ENCODE measurements at regions not wholly inside any gene's neighbourhood (a gene's known extent, or its start where the extent isn't known, plus 50 kb on each side); places are given as distances from the start of the nearest gene placed in this dataset.

DNA sequence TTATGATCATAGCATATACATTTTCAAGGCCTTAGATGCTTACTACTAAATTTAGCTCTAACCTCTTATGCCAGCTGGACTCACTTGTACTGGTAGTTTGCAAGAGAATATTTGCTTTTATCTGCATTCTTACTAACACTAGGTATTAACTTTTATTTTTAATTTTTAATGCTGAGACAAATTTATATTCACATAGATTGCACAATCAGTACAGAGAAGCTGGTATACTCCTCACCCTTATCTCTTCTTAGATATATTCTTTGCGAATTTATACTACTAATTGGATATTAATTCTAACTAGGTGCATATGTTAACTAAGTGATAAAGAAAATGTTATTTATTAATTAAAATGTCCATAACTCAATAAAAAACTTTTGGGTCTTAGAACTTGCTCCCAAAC, 561.8 kb upstream of the PRMT6 start:
- ATAC-seq = no peak

- no peak for ATAC-seq
Measured at GRCh38 chr1:106498238-106498637, 558.2 kb upstream of the PRMT6 start.

- no peak for ATAC-seq
Measured at GRCh38 chr1:106502659-106503058, 553.8 kb upstream of the PRMT6 start.

- no peak for ATAC-seq
Measured at GRCh38 chr1:106515375-106515774, 541.1 kb upstream of the PRMT6 start.

DNA sequence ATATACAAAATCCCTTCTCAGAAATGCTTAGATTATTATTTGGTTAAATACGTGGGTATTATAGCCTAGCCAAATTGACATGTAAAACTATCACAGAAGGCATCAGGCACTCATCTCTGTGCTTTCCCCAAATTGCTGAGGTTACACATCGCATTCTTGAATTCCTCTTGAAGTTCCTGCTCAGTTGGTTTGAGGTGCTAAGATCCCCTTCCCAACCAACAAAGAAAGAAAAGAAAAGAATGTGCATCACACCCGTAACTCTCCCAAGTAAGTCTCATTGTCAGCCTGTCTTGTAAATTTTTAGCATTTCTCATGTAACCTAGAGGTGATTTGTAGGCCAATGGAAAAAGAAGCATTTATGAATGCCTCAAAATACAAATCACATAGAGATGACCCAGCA, 539.2 kb upstream of the PRMT6 start:
- ATAC-seq = no peak

GRCh38 chr1:106523497-106523896, 533.0 kb upstream of the PRMT6 start:
- no peak for ATAC-seq

DNA sequence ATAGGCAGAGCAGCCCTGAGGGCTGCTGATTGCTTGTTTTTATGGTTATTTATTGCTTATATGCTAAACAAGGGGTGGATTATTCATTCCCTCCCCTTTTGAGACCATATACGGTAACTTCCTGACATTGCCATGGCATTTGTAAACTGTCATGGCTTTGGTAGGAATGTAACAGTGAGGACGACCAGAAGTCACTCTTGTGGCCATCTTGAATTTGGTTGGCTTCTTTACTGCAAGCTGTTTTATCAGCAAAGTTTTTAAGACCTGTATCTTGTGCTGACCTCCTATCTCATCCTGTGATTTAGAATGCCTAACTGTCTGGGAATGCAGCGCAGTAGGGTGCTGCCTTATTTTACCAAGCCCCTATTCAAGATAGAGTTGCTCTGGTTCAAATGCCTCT, 531.8 kb upstream of the PRMT6 start:
- ATAC-seq = no peak

- ATAC-seq = no peak
Measured at GRCh38 chr1:106526650-106527049, 529.8 kb upstream of the PRMT6 start.

GRCh38 chr1:106534612-106535011, 521.9 kb upstream of the PRMT6 start:
- no peak for ATAC-seq

GRCh38 chr1:106536741-106537140, 519.7 kb upstream of the PRMT6 start:
- ATAC-seq = no peak

- ATAC-seq = no peak
Measured at GRCh38 chr1:106548726-106549125, 507.7 kb upstream of the PRMT6 start.

- no peak for ATAC-seq
Measured at GRCh38 chr1:106554294-106554693, 502.2 kb upstream of the PRMT6 start.

DNA sequence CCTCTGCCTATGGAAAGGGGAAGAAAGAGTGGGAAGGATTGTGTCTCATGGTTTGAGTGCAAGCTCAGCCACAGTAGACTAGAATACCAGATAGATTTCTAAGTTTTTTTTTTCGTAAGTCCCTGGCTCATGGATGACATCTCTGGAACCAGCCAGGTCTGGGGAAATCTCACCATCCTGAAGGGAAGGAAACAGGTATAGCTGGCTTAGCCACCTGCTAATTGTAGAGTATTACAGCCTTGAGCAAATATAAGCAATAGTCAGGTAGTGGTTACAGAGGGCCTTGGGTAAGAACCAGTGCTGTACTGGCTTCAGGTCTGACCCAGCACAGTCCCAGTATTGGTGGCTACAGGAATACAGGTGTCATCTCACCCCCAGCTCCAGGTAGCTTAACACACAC, 500.9 kb upstream of the PRMT6 start:
- ATAC-seq = no peak

- no peak for ATAC-seq
Measured at GRCh38 chr1:106564192-106564591, 492.3 kb upstream of the PRMT6 start.

DNA sequence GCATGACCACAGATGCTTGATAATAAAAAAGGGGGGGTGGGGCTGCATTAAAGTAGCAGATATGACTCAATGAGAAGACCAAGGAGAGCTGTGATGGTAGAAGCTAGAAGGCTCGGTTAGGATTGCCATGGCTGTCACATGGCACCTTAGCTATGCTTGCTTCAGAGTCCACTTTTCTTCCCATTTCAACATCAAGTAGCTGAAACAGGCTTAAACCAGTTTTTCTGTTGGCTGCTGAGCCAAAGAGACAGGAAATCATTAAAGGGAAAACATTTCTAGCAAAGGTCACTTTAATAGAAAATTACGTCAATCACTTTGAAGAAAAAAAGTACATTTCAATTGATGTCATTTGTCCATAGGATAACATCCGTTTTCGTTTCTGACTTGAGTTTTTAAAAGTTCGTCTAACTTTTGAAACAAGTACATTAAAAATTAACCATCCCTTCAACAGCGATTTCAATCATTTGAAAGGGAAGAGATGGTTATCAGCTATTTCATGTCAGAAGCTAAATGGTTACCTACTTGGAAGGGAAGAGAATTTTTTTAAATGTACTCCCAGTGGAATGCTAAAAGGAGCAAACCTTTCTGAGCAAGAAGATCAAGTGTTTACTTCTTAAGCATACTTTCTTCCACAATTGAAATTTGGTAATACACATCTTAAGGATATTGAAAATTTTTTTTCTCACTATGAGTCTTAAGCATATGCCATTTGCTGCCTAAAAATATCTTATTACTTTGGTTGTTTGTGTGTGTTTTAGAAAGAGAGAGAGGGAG, 488.1 kb upstream of the PRMT6 start:
- ATAC-seq = no peak

DNA sequence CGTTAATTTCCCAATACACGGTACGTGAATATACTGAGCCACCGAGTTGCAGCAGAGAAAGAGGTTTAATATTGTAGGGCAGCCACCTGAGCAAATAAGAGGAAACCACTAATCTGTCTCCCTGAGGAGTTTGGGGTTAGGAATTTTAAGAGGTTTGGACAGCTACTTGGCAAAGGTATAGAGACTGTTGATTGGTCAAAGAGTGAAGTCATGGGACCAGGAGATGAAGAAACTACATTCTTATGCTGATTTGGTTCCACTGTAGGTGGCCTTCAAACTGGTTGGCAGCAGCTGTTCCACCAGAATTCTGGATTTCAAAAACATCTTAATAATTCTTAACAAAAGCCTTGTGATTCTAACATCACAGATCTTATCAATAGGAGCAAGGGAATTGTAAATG, 485.4 kb upstream of the PRMT6 start:
- ATAC-seq = no peak

GRCh38 chr1:106584107-106584506, 472.4 kb upstream of the PRMT6 start:
- ATAC-seq = no peak

- no peak for ATAC-seq
Measured at GRCh38 chr1:106584676-106585075, 471.8 kb upstream of the PRMT6 start.

DNA sequence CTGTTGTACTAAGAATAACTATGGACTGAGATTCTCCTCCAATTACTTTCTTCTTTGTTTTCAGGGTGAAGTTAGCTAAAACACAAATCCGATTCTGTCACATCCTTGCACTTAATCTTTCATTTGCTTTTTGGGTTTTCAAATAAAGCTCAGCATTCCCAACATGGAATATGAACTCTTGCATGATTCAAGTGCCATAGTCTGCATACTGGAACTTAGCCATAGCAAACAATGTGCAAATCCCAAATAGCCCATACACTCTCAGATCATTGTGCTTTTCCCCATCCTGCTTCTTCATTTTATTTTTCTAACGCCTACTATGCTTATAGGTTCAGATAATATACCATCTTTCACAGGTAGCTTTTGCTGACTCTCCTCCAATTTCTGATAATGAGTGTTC, 455.8 kb upstream of the PRMT6 start:
- ATAC-seq = no peak

- no peak for ATAC-seq
Measured at GRCh38 chr1:106603616-106604015, 452.9 kb upstream of the PRMT6 start.

- ATAC-seq = no peak
Measured at GRCh38 chr1:106608841-106609240, 447.6 kb upstream of the PRMT6 start.

GRCh38 chr1:106613068-106613467, 443.4 kb upstream of the PRMT6 start:
- no peak for ATAC-seq

DNA sequence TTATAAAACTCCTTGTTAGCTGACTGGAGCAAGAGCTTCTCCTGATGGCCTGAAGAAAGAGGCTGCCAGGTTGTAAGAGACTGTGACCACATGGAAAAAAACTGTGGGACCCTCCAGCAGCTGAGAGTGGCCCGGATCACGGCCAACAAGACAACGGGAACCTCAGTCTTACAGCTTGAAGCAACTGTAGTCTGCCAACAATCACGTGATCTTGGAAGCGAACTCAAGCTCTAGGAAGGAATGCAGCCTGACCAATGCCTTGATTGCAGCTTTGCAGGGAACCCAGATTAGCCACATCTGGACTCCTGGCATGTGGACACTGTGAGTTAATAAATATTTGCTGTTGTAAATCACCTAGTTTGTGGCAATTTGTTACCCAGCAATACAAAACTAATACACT, 442.6 kb upstream of the PRMT6 start:
- no peak for ATAC-seq

- ATAC-seq = no peak
Measured at GRCh38 chr1:106615473-106615872, 441.0 kb upstream of the PRMT6 start.
